GM19468 (cell line): ENCODE measurements at regions not wholly inside any gene's neighbourhood (a gene's known extent, or its start where the extent isn't known, plus 50 kb on each side); places are given as distances from the start of the nearest gene placed in this dataset.

Experiments
- ATAC-seq: cut with Tn5 transposase; IDR thresholded peaks from one replicate; pipeline ENCODE4 v1.9.1; 2021; ENCODE audit warnings: mild to moderate bottlenecking, moderate library complexity, moderate number of reproducible peaks; ENCODE audit not compliant: unreplicated experiment; ENCODE audit errors: extremely low read depth

GRCh38 chr9:108109927-108110690, 620.5 kb upstream of the KLF4 start:
- no peak for ATAC-seq

- ATAC-seq, result no peak
Observed at GRCh38 chr9:108108852-108109448, 619.4 kb upstream of the KLF4 start.

GRCh38 chr9:108108280-108108851, 618.8 kb upstream of the KLF4 start:
- ATAC-seq, result no peak

- ATAC-seq, result no peak
Observed at GRCh38 chr9:108105885-108106284, 616.3 kb upstream of the KLF4 start.

- no peak for ATAC-seq
Observed at GRCh38 chr9:108104991-108105390, 615.4 kb upstream of the KLF4 start.

- ATAC-seq, result no peak
Observed at GRCh38 chr9:108103046-108103693, 613.6 kb upstream of the KLF4 start.

GRCh38 chr9:108101410-108101809, 611.8 kb upstream of the KLF4 start:
- ATAC-seq, result no peak

GRCh38 chr9:108100571-108100970, 611.0 kb upstream of the KLF4 start:
- no peak for ATAC-seq

GRCh38 chr9:108099854-108100253, 610.3 kb upstream of the KLF4 start:
- no peak for ATAC-seq

GRCh38 chr9:108095496-108095895, 605.9 kb upstream of the KLF4 start:
- no peak for ATAC-seq

- ATAC-seq, result no peak
Observed at GRCh38 chr9:108094676-108094993, 605.1 kb upstream of the KLF4 start.

GRCh38 chr9:108093773-108094675, 604.5 kb upstream of the KLF4 start:
- no peak for ATAC-seq

GRCh38 chr9:108088916-108089315, 599.3 kb upstream of the KLF4 start:
- no peak for ATAC-seq

GRCh38 chr9:108087781-108088180, 598.2 kb upstream of the KLF4 start:
- ATAC-seq, result no peak

- ATAC-seq, result no peak
Observed at GRCh38 chr9:108086624-108087023, 597.1 kb upstream of the KLF4 start.

GRCh38 chr9:108085294-108085693, 595.7 kb upstream of the KLF4 start:
- ATAC-seq, result no peak

GRCh38 chr9:108083796-108084352, 594.3 kb upstream of the KLF4 start:
- no peak for ATAC-seq

GRCh38 chr9:108083160-108083750, 593.7 kb upstream of the KLF4 start:
- ATAC-seq, result no peak

- ATAC-seq, result no peak
Observed at GRCh38 chr9:108081112-108081511, 591.5 kb upstream of the KLF4 start.

GRCh38 chr9:108080285-108080684, 590.7 kb upstream of the KLF4 start:
- ATAC-seq, result no peak
